ENCODE measurements at regions not wholly inside any gene's neighbourhood (a gene's known extent, or its start where the extent isn't known, plus 50 kb on each side); places are given as distances from the start of the nearest gene placed in this dataset.
"Not testable (repeated sequence)": the region's sequence is repeated elsewhere in the genome, so short reads cannot be mapped to it uniquely, and the experiment has no call there.

- DNase-seq = no peak
Measured at GRCh38 chr10:27344568-27345454, 104.2 kb upstream of the ACBD5 start.

DNA sequence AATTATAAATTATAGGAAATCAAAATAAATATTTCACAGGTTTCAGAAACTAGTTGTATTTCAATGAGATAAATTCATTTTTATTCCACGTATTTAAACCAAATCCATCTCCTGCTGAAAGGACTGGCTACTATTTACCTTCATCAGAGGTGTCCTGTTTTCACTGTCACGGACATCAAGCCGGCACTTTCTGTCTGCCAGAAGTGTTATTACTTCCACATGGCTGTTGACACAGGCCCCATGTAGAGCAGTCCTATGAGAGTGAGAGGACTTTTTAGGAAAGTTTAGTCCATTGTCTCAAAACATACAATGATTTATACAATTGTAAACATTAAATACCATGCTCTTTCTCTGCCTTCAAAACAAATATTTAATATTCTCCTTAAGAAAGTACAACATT lies 100.4 kb upstream of the ACBD5 start:
- no peak for DNase-seq

GRCh38 chr10:27335246-27335645 lies 94.6 kb upstream of the ACBD5 start:
- DNase-seq = peak; percentile 41

DNA sequence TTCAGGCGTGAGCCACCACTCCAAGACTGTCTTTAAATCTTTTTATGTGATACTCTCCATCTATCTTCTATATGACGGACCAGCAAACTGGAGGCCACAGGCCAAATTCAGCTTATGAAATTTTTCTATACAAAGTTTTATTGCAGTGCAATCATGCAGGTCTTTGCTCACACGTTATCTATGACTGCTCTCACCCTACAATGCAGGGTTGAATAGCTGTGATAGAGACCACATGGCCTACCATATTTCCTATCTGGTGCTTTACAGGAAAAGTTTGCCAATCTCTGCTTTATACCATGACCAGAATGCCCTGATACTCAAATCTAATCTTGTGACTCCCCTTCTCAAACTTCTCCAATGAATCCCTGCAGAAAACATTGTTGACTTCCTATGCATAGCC lies 89.5 kb upstream of the ACBD5 start:
- no peak for DNase-seq

DNA sequence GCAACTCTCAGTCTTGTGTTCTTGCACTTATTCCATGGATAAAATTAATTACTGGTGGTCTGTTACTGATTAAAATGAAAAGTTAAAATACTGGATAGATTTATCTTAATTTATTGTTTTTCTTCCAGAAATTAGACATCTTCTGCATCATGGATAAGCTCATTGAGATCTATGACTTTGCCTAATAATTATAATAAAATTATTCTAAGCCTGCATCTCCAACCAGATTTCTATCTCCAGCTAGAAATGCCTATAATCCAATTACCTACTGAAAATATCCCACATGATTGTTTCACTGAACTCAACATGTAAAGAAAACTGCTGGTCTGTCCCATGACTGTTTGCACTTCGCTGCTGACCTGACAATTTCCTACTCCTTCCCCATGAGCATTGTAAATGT lies 88.3 kb upstream of the ACBD5 start:
- DNase-seq = no peak

GRCh38 chr10:27326748-27327147 lies 86.2 kb upstream of the ACBD5 start:
- not testable (repeated sequence) for DNase-seq

- DNase-seq = peak; percentile 89
Measured at GRCh38 chr10:27319752-27320431, 79.3 kb upstream of the ACBD5 start.

GRCh38 chr10:27319139-27319538 lies 78.5 kb upstream of the ACBD5 start:
- DNase-seq = not testable (repeated sequence)

GRCh38 chr10:27315082-27315481 lies 74.5 kb upstream of the ACBD5 start:
- DNase-seq = peak; percentile 58

DNA sequence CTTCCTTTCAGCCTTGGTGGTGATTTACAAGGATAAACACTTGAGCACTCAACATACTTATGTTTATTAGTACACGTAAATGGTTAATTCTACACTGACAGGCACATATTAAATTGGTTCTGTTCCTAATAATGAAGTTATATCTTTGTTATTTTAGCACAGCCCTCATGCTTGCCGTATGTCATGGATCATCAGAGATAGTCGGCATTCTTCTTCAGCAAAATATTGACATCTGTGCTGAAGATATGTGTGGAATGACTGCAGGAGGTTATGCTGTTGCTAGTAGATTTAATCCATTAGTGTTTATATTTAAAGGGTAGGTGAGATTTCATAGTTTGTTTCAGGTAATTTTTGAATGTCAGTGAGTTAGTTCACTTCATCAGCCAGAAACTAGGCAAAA lies 73.0 kb upstream of the ACBD5 start:
- not testable (repeated sequence) for DNase-seq

DNA sequence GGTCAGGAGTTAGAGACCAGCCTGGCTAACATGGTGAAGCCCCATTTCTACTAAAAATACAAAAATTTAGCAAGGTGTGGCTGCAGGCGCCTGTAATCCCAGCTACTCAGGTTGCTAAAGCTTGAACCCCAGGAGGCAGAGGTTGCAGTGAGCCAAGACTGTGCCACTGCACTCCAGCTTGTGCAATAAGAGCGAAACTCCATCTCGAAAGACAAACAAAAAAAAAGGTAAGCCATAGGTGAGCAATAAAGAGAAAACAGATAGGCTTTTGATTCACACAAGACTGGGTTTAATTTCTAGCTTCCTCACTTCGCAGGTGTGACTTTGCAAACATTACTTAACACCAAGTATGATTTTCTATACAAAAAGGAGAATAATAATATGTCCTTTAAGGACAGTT lies 72.3 kb upstream of the ACBD5 start:
- no peak for DNase-seq

DNA sequence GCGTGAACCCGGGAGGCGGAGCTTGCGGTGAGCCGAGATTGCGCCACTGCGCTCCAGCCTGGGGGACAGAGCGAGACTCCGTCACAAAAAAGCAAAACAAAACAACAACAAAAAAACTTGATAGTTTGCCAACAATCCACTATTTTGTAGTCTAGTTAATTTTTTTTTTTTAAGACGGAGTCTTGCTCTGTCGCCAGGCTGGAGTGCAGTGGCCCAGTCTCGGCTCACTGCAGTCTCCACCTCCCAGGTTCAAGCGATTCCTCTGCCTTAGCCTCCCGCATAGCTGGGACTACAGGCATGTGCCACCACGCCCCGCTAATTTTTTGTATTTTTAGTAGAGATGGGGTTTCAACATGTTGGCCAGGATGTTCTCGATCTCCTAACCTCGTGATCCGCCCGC lies 71.2 kb upstream of the ACBD5 start:
- DNase-seq = not testable (repeated sequence)

DNA sequence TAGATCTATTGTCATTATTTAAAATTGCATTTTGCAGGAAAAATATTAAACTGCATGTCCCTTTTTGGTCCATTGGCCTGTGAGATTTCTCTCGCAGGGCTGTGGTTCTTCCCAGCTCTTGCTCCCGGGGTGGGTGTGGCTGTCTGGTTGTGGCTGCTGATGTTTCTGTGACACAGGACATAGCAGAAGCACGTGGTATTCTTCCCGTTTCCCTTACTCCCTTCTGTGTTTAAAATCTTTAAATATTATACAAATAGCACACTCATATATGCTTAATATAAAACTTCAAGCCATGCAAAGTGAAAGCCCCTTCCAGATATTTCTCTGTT lies 57.9 kb upstream of the ACBD5 start:
- DNase-seq = peak; percentile 54

DNA sequence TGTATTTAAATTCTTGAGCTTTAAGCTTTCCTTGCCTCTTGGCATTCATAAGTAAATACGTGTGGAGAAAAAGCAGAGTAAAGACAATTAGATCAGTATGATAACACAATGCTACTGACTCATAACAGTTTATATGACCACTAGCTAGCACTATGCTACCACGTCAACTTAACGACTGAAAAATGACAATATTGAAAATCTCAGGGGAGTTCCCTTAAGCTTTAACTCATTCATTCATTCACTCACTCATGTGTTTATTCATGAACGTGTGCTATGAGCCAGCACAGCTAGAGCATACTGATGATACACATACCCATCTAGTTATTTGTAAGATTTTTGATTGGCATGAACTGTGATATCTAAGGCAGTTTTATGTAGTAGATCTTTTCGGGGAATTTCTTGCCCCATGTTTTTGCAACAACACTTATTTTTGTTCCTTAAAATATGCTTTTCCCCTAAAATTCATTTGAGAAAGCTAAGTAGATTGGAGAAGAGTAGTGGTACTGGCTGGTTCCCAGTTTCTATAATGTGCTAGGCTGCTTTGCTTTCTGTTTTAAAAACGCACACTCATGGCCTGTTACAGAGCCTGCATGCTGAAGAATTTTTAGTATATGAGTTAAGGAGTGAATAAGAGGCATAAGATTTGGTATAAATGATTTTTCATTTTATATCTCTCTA lies 57.4 kb upstream of the ACBD5 start:
- peak; percentile 61 for DNase-seq

DNA sequence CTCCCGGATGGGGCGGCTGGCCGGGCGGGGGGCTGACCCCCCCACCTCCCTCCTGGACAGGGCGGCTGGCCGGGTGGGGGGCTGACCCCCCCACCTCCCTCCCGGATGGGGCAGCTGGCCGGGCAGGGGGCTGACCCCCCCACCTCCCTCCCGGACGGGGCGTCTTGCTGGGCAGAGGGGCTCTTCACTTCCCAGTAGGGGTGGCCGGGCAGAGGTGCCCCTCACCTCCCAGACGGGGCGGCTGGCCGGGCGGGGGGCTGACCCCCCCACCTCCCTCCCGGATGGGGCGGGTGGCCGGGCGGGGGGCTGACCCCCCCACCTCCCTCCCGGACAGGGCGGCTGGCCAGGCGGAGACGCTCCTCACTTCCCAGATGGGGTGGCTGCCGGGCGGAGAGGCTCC lies 55.7 kb upstream of the ACBD5 start:
- DNase-seq = not testable (repeated sequence)

DNA sequence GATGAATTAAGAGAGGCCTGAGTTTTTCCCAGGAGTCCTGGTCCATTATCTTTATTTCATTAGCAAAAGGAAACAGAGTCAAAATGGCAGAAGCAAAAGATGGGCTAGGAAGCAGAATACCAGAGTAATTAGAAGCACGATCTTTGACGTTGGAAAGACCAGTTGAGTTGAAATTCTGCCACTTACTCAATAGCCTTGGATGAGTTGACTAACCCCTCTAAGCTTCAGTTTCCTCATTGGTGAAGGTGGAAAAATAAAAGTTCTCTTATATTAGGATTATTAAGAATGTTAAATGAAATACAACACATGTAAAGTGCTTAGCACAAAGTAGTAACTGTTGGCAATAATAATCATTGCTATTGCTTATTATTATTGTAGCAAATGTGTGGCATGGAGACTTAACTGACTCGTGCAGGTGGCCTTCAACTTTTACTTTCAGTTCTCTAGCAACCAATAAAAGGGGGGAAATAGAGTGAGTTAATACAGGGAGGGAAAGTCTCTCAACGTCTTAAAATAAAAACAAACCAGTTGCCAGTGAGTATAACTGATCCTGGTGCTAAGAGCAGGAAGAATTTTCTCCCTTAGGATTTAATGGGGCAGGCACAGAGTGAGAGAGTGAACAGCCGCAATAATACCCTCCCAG lies 50.8 kb upstream of the ACBD5 start:
- peak; percentile 12 for DNase-seq

All from suppressor macrophage treated with lipopolysaccharide for 4 hours (primary cell).